Prostate gland (tissue), 2 donors: ENCODE measurements at regions not wholly inside any gene's neighbourhood (a gene's known extent, or its start where the extent isn't known, plus 50 kb on each side); places are given as distances from the start of the nearest gene placed in this dataset.

Source experiments
- CTCF ChIP-seq, 4 experiments: fragments of 200-600 bp in 2 of 4; fragments of 450-650 bp in 2 of 4; sonication (generic) in 2 of 4; IDR thresholded peaks; 1 replicate in 3 of 4; 2 replicates in 1 of 4; pipeline ENCODE4 v1.5.1; 2016 to 2019; ENCODE audit warnings: antibody characterized with exemption in 4 of 4, mild to moderate bottlenecking in 2 of 4, moderate library complexity in 2 of 4
- POLR2A ChIP-seq: fragments of 450-650 bp; IDR thresholded peaks from one replicate; pipeline ENCODE4 v1.6.1; 2016; ENCODE audit warnings: antibody characterized with exemption, mild to moderate bottlenecking

DNA sequence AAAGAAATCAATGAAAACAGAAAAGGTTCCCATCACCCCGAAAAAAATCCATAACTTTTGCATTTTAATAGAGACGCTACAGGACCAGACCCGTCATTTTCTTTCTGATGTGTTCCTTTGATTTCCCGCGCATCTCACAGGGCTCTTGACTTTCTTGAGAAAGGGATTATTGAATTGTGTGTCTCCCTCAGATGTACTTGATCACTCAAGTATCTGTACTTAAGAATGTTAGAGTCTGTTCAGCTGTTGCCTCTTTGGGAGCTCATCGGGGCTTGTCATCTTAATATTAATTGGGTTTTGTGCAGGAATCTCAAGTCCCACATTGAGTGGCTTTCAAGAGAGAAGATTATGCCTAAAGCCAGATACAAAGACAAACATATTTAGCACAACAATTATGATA lies 606.4 kb upstream of the SALL1 start:
- TF ChIP-seq CTCF (IDR thresholded peaks at IDR 0.05) (no peak), POLR2A (no peak)
